NT2/D1 (cell line): ENCODE measurements at regions not wholly inside any gene's neighbourhood (a gene's known extent, or its start where the extent isn't known, plus 50 kb on each side); places are given as distances from the start of the nearest gene placed in this dataset.

Experiments used
- YY1 ChIP-seq: IDR thresholded peaks from 2 replicates; pipeline ENCODE4 v1.6.1; 2011; ENCODE audit not compliant: insufficient read length, insufficient read depth
- ZNF274 ChIP-seq: IDR thresholded peaks from 2 replicates; pipeline ENCODE4 v1.6.1; 2011; ENCODE audit warnings: mild to moderate bottlenecking, low read depth, low read length

DNA sequence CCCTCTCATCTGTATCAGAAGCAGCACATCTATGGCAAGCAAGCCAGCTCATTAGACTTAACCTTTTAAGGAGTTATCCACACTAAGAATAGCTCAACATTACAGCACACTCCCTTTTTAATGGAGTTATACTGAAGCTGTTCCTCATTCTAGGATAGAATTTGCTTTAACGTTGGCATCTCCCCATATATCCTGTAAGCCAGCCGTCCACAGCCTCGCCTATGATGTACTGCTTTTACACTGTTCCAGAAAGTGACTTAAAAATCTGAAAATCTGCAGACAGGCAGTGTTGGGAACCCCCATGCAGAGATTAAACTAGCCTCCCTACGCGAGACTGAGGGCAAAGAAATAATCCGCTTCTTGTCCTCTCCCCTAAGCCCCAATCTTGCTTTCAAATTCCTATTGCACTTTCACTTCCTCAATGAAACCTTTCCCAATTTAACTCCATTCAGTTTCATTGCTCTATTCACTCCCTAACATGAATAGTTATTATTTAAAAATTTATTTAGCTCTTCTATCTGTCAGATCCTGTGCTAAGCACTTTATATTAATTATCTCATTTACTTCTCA is 225.0 kb downstream of the BLID start:
- TF ChIP-seq ZNF274, result no peak
- no peak for TF ChIP-seq YY1
